ENCODE measurements at regions not wholly inside any gene's neighbourhood (a gene's known extent, or its start where the extent isn't known, plus 50 kb on each side); places are given as distances from the start of the nearest gene placed in this dataset.

GRCh38 chr4:92120810-92121498 is 182.8 kb upstream of the GRID2 start:
- ChIA-PET POLR2A (no interaction called here), CTCF (no interaction called here)
- TF ChIP-seq CTCF (IDR thresholded peaks at IDR 0.05; ENCODE audit: control extremely low read depth, extremely low read depth, low read depth, missing control alignments) = no peak
- no peak for DNase-seq (ENCODE audit: extremely low spot score)

- no peak for DNase-seq (ENCODE audit: extremely low spot score)
- CTCF ChIA-PET = no interaction called here
- POLR2A ChIA-PET = no interaction called here
Observed at GRCh38 chr4:92122911-92123310, 180.9 kb upstream of the GRID2 start.

GRCh38 chr4:92128676-92129075 is 175.1 kb upstream of the GRID2 start:
- ChIA-PET CTCF (interaction anchor here (1.0 kb wide), 1 partner anchor 24 kb away, joined by 3 read pairs; no protein-coding TSS in a partner anchor), POLR2A (no interaction called here)
- TF ChIP-seq CTCF (IDR thresholded peaks at IDR 0.05; ENCODE audit: control extremely low read depth, extremely low read depth, low read depth, missing control alignments) = no peak
- DNase-seq (ENCODE audit: extremely low spot score) = no peak

More at GRCh38 chr4:92122911-92123310, 180.9 kb upstream of the GRID2 start:
- TF ChIP-seq CTCF (IDR thresholded peaks at IDR 0.05; ENCODE audit: control extremely low read depth, extremely low read depth, low read depth, missing control alignments) = no peak

GRCh38 chr4:92129408-92129994 is 174.3 kb upstream of the GRID2 start:
- CTCF ChIA-PET = interaction anchor here (0.9 to 1.0 kb wide), 2 partner anchors 11 to 25 kb away, joined by 3 read pairs; no protein-coding TSS in a partner anchor
- no peak for TF ChIP-seq CTCF (IDR thresholded peaks at IDR 0.05; ENCODE audit: control extremely low read depth, extremely low read depth, low read depth, missing control alignments)
- DNase-seq (ENCODE audit: extremely low spot score) = no peak
- POLR2A ChIA-PET = no interaction called here

- POLR2A ChIA-PET = no interaction called here
- DNase-seq (ENCODE audit: extremely low spot score) = no peak
- CTCF ChIA-PET = no interaction called here
Observed at GRCh38 chr4:92136434-92136833, 167.3 kb upstream of the GRID2 start.

GRCh38 chr4:92163348-92163747 is 140.4 kb upstream of the GRID2 start:
- peak; percentile 36 for TF ChIP-seq CTCF (IDR thresholded peaks at IDR 0.05; ENCODE audit: control extremely low read depth, extremely low read depth, low read depth, missing control alignments)
- ChIA-PET POLR2A (no interaction called here), CTCF (interaction anchor here (2.2 kb wide), 1 partner anchor 1050 kb away, joined by 5 read pairs; no protein-coding TSS in a partner anchor)
- DNase-seq (ENCODE audit: extremely low spot score) = no peak

More at GRCh38 chr4:92136434-92136833, 167.3 kb upstream of the GRID2 start:
- no peak for TF ChIP-seq CTCF (IDR thresholded peaks at IDR 0.05; ENCODE audit: control extremely low read depth, extremely low read depth, low read depth, missing control alignments)
